A549 (cell line): ENCODE measurements at regions not wholly inside any gene's neighbourhood (a gene's known extent, or its start where the extent isn't known, plus 50 kb on each side); places are given as distances from the start of the nearest gene placed in this dataset.

ENCODE experiments used
- ATAC-seq, 2 experiments: fragments of 200-7000 bp in 1 of 2; fragments of >200 bp in 1 of 2; cut with Nextera tagmentation in 1 of 2; cut with Tn5 transposase in 1 of 2; 3 replicates each; pipeline versions ENCODE4 v1.8.0 to v1.9.1; 2018 to 2020; ENCODE audit warnings: mild to moderate bottlenecking in 1 of 2, moderate library complexity in 1 of 2
- CTCF ChIA-PET: fragments of 300-600 bp; sonication (Branson Sonifier 250); formaldehyde crosslinking; extraction: SDS; loops from one replicate; lab custom pipeline; 2021; ENCODE audit warnings: antibody characterized with exemption, inconsistent platforms; lab: Yijun Ruan, JAX
- POLR2A ChIA-PET: fragments of 350-600 bp; formaldehyde crosslinking; extraction: SDS; loops from one replicate; lab custom pipeline; 2021; ENCODE audit warnings: antibody characterized with exemption, inconsistent platforms; lab: Yijun Ruan, JAX
- DNase-seq, 2 experiments: peaks; one replicate each; pipeline versions ENCODE4 v3.0.0 to v3.0.0-alpha.2; 2011 to 2016; ENCODE audit warnings: low read depth in 1 of 2, low spot score in 1 of 2
- FAIRE-seq: peaks from 2 replicates; lab custom pipeline; 2011; peaks lifted over from hg19 to GRCh38; lab: Jason Lieb, UNC
- H3K27ac ChIP-seq, 2 experiments: fragments of >200 bp; sonication (Bioruptor Twin); formaldehyde crosslinking; 3 replicates each; pipeline ENCODE4 v1.5.1; 2016 to 2017
- H3K4me1 ChIP-seq: fragments of >200 bp; sonication (Bioruptor Twin); formaldehyde crosslinking; 3 replicates; pipeline ENCODE4 v1.6.1; 2016
- H3K4me2 ChIP-seq: fragments of >200 bp; sonication (Bioruptor Twin); formaldehyde crosslinking; 3 replicates; pipeline ENCODE4 v1.6.1; 2016
- H3K4me3 ChIP-seq: fragments of >200 bp; sonication (Bioruptor Twin); formaldehyde crosslinking; 3 replicates; pipeline ENCODE4 v1.5.1; 2016
- H3K9me3 ChIP-seq: fragments of >200 bp; sonication (Bioruptor Twin); formaldehyde crosslinking; 3 replicates; pipeline ENCODE4 v1.6.1; 2016
- ATOH8 ChIP-seq: fragments of 250-450 bp; sonication (Bioruptor Pico); IDR thresholded peaks from 2 replicates; pipeline ENCODE4 v1.5.0; 2020; ENCODE audit warnings: low read depth, mild to moderate bottlenecking, moderate library complexity
- CTCF ChIP-seq: fragments of >200 bp; sonication (Bioruptor Twin); formaldehyde crosslinking; IDR thresholded peaks from 3 replicates; pipeline ENCODE4 v1.5.1; 2016
- E2F6 ChIP-seq: IDR thresholded peaks from 2 replicates; pipeline ENCODE4 v1.6.1; 2012; ENCODE audit warnings: low read depth, borderline replicate concordance
- EHF ChIP-seq: fragments of 250-450 bp; sonication (Bioruptor Pico); IDR thresholded peaks from 2 replicates; pipeline ENCODE4 v1.5.0; 2020; ENCODE audit warnings: mild to moderate bottlenecking
- KDM1A ChIP-seq: fragments of 200-600 bp; sonication (generic); IDR thresholded peaks from 2 replicates; pipeline ENCODE4 v1.6.1; 2016; ENCODE audit warnings: low read depth, mild to moderate bottlenecking
- MAX ChIP-seq: IDR thresholded peaks from 2 replicates; pipeline ENCODE4 v1.6.1; 2012
- NPAS2 ChIP-seq: fragments of 250-450 bp; sonication (Bioruptor Pico); IDR thresholded peaks from 2 replicates; pipeline ENCODE4 v1.8.0; 2022; ENCODE audit warnings: mild to moderate bottlenecking, moderate library complexity, borderline replicate concordance
- RAD21 ChIP-seq, 2 experiments: fragments of >200 bp in 1 of 2; sonication (Bioruptor Twin) in 1 of 2; formaldehyde crosslinking in 1 of 2; IDR thresholded peaks in 1 of 2; conservative IDR thresholded peaks in 1 of 2; 2 replicates in 1 of 2; 3 replicates in 1 of 2; pipeline ENCODE4 v1.6.1; 2012 to 2018; ENCODE audit warnings: inconsistent platforms in 1 of 2
- REST ChIP-seq: fragments of 200-600 bp; sonication (generic); IDR thresholded peaks from 2 replicates; pipeline ENCODE4 v1.6.1; 2016; ENCODE audit warnings: antibody characterized with exemption, mild to moderate bottlenecking, moderate library complexity
- SMC3 ChIP-seq: fragments of >200 bp; sonication (Bioruptor Twin); formaldehyde crosslinking; IDR thresholded peaks from 3 replicates; pipeline ENCODE4 v1.6.1; 2018; ENCODE audit warnings: inconsistent platforms
- SREBF2 ChIP-seq: fragments of 450-650 bp; IDR thresholded peaks from 2 replicates; pipeline ENCODE4 v1.6.1; 2014; ENCODE audit warnings: mild to moderate bottlenecking, moderate library complexity
- WGBS: methylation state at CpG from one replicate; pipeline ENCODE4 v1.1.6; 2017; ENCODE audit errors: missing lambda C conversion rate; 5-methylcytosine and 5-hydroxymethylcytosine counted together

GRCh38 chr11:64448599-64449380 is 89.8 kb downstream of the RPS6KA4 start:
- H3K4me1 ChIP-seq = peaks cover 10% of the 10 kb centered on the region; the same call in 2 of the 3 replicates
- FAIRE-seq (no peak), DNase-seq (peak; percentile 81 to 87), ATAC-seq (peak; percentile 88 to 97)
- no peaks in the 10 kb centered on the region for H3K9me3 ChIP-seq
- CTCF ChIA-PET = interaction anchor here (0.7 to 18.0 kb wide), 105 partner anchors 10 to 1521 kb away, joined by 3 to 255 read pairs (median 5); partner anchors contain the start of genes PRDX5, PYGM, RASGRP2 and RPS6KA4
- POLR2A ChIA-PET = interaction anchor here (0.6 to 0.9 kb wide), 2 partner anchors 14 to 131 kb away, joined by 3 read pairs; partner anchors contain the start of genes PRDX5 and TRMT112
- peak overlapping the region; percentile 17 to 72; a peak in 4 of 6 replicates for H3K27ac ChIP-seq
- H3K4me3 ChIP-seq = peak overlapping the region; percentile 37
- 4% methylated on average over 25 of the region's 37 CpGs for WGBS
- H3K4me2 ChIP-seq = peak overlapping the region; percentile 96
- peak; percentile 41; the same call in 1 of the 2 replicates for TF ChIP-seq MAX
- no peak for TF ChIP-seq NPAS2 (CRISPR knock-in tag)
- peak; percentile 72 for TF ChIP-seq SMC3
- 0 out of 2 replicates have a peak, but pooled peaks have one; percentile 6 for TF ChIP-seq E2F6
- peak; percentile 74 to 76; a peak in 4 of 5 replicates for TF ChIP-seq RAD21 (conservative IDR thresholded peaks at IDR 0.05 in 1 of 2, IDR thresholded peaks at IDR 0.05 in 1 of 2)
- TF ChIP-seq ATOH8 (CRISPR knock-in tag) = no peak
- TF ChIP-seq EHF (CRISPR knock-in tag) = no peak
- TF ChIP-seq REST = 0 out of 2 replicates have a peak, but pooled peaks have one; percentile 33
- peak; percentile 84 for TF ChIP-seq CTCF
- TF ChIP-seq SREBF2 = no peak
- TF ChIP-seq, all 56 proteins: peak for 6

GRCh38 chr11:64449381-64450167 is 90.6 kb downstream of the RPS6KA4 start:
- H3K27ac ChIP-seq = peak overlapping the region; percentile 17 to 72; a peak in 4 of 6 replicates
- ChIA-PET CTCF (interaction anchor here (0.6 to 18.0 kb wide), 107 partner anchors 9 to 1522 kb away, joined by 3 to 255 read pairs (median 5); partner anchors contain the start of genes PRDX5, PYGM, RASGRP2 and RPS6KA4), POLR2A (interaction anchor here (0.9 kb wide), 1 partner anchor 132 kb away, joined by 3 read pairs; the partner anchor contains the start of genes PRDX5 and TRMT112)
- TF ChIP-seq MAX = 0 out of 2 replicates have a peak, but pooled peaks have one; percentile 11
- TF ChIP-seq RAD21 (conservative IDR thresholded peaks at IDR 0.05 in 1 of 2, IDR thresholded peaks at IDR 0.05 in 1 of 2) = peak in 1 of 2 experiments; percentile 43; a peak in 4 of 5 replicates
- no peak for TF ChIP-seq KDM1A
- no peak for TF ChIP-seq E2F6
- peak; percentile 72 for TF ChIP-seq CTCF
- TF ChIP-seq SMC3 = peak; percentile 36; the same call in 2 of the 3 replicates
- peaks cover 10% of the 10 kb centered on the region; the same call in 2 of the 3 replicates for H3K4me1 ChIP-seq
- 27% methylated on average over 31 of the region's 31 CpGs for WGBS
- ATAC-seq (peak; percentile 88 to 96), DNase-seq (peak; percentile 81 to 90), FAIRE-seq (no peak)
- H3K9me3 ChIP-seq = no peaks in the 10 kb centered on the region
- peak overlapping the region; percentile 37 for H3K4me3 ChIP-seq
- H3K4me2 ChIP-seq = peak overlapping the region; percentile 96
